ENCODE measurements at regions not wholly inside any gene's neighbourhood (a gene's known extent, or its start where the extent isn't known, plus 50 kb on each side); places are given as distances from the start of the nearest gene placed in this dataset.

GRCh38 chr2:20882466-20883170, 59.7 kb upstream of the LDAH start:
- TF ChIP-seq CTCF (IDR thresholded peaks at IDR 0.05; ENCODE audit: low read depth, low read length) (no peak), EZH2phosphoT487 (IDR thresholded peaks at IDR 0.05; ENCODE audit: low read depth) (no peak)
